Retinal pigment epithelial cell (primary cell): ENCODE measurements at regions not wholly inside any gene's neighbourhood (a gene's known extent, or its start where the extent isn't known, plus 50 kb on each side); places are given as distances from the start of the nearest gene placed in this dataset.

Source experiments
- DNase-seq: peaks from one replicate; pipeline ENCODE4 v3.0.0-alpha.2; 2010; ENCODE audit warnings: low read depth
- H3K4me3 ChIP-seq: 2 replicates; pipeline ENCODE4 v1.5.1; 2011; ENCODE audit warnings: mild to moderate bottlenecking, low read length, control low read depth, moderate library complexity
- CTCF ChIP-seq: conservative IDR thresholded peaks from 2 replicates; pipeline ENCODE4 v1.5.1; 2011; ENCODE audit warnings: low read depth, low read length, control low read depth, inconsistent platforms

- DNase-seq, result no peak
- no peak overlapping the region for H3K4me3 ChIP-seq
Measured at GRCh38 chr12:61754214-61754613, 506.0 kb upstream of the USP15 start.

GRCh38 chr12:61757831-61758505 is 502.2 kb upstream of the USP15 start:
- H3K4me3 ChIP-seq, result no peak overlapping the region
- no peak for TF ChIP-seq CTCF
- DNase-seq, result peak; percentile 92

More at GRCh38 chr12:61754214-61754613, 506.0 kb upstream of the USP15 start:
- TF ChIP-seq CTCF, result no peak

GRCh38 chr12:61758661-61759060 is 501.5 kb upstream of the USP15 start:
- H3K4me3 ChIP-seq, result no peak overlapping the region
- no peak for DNase-seq
- no peak for TF ChIP-seq CTCF

- no peak overlapping the region for H3K4me3 ChIP-seq
- no peak for TF ChIP-seq CTCF
- DNase-seq, result no peak
Measured at GRCh38 chr12:61765926-61766325, 494.3 kb upstream of the USP15 start.

GRCh38 chr12:61780435-61780834 is 479.8 kb upstream of the USP15 start:
- no peak for TF ChIP-seq CTCF
- no peak overlapping the region for H3K4me3 ChIP-seq
- no peak for DNase-seq

GRCh38 chr12:61781021-61781581 is 479.1 kb upstream of the USP15 start:
- no peak overlapping the region for H3K4me3 ChIP-seq
- TF ChIP-seq CTCF, result no peak
- DNase-seq, result no peak

- TF ChIP-seq CTCF, result no peak
- DNase-seq, result no peak
- no peak overlapping the region for H3K4me3 ChIP-seq
Measured at GRCh38 chr12:61796846-61797245, 463.4 kb upstream of the USP15 start.
